Activated CD4-positive, alpha-beta T cell treated with anti-CD3 and anti-CD28 coated beads, Interleukin-2, amount 50 U/mL, for 48 hours (primary cell): ENCODE measurements at regions not wholly inside any gene's neighbourhood (a gene's known extent, or its start where the extent isn't known, plus 50 kb on each side); places are given as distances from the start of the nearest gene placed in this dataset.
A peak's percentile ranks its signal among the peaks of the same experiment; 100 is the strongest.
"Not testable (repeated sequence)": the region's sequence is repeated elsewhere in the genome, so short reads cannot be mapped to it uniquely, and the experiment has no call there.

Experiments used
- DNase-seq, 2 experiments: peaks; one replicate each; pipeline ENCODE4 v3.0.0-alpha.2; 2020

DNA sequence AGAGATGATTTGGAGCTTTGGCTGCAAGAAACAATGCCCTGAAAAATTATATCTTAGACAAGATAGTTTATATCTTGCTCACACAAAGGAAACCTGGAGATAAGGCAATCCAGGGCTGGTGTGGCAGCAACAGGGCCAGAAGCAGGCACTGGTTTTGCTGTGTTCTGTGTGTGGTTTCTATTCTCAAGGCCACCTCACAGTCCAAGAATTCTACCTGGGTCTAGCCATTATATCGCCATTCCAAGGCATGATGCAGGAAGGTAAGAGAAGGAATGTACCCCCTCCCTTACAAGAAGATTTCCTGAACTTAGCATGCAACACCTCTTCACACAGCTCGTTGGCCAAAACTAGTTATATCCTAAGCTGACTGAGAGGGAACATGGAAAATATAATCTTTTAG, 74.5 kb upstream of the MEGF10 start:
- no peak for DNase-seq

DNA sequence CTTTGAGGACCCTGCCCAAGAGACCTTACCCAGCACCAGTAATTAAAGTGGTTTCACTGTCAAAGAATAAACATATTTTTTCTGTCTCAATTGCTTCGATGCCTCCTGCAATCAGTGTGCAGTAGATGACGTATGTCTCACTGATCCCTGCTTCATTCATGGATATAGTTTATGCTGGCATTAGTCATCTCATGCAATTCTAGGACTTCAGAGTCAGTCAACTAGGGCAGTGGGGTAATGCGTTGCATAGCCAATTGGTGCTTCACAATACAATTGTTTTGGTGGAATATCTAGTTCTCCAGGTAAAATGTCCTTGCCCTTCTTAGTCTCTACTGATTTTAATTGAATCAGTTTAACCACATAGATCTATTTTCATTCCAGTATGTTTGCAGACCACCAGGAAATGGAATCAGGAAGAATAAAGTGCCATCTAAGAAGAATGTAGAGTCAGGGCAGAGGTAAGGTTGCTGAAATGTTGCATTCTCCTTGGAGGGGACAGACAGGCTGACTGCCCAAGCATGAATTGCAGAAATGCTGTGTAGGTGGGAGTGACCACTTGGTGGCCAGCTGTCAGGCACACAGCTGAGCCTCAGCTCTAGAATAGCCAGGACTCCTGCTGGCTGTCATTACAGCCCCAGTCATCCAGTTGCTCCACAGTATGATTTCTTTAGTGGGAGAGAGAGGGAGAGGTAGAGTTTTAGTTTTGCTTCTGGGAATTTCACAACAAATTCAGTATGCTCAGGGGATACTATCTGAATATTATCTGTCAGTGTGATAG, 73.5 kb upstream of the MEGF10 start:
- DNase-seq, result no peak

DNA sequence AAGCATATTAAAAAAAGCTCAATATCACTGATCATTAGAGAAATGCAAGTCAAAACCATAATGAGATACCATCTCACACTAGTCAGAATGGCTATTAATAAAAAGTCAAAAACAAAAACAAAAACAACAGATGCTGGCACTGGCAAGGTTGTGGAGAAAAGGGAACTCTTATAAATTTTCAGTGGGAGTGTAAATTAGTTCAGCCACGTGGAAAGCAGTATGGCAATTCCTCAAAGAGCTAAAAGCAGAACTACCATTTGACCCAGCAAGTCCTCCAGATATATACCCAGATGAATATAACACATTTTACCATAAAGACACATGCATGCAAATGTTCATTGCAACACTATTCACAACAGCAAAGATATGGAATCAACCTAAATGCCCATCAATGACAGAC, 68.7 kb upstream of the MEGF10 start:
- DNase-seq, result not testable (repeated sequence)

DNA sequence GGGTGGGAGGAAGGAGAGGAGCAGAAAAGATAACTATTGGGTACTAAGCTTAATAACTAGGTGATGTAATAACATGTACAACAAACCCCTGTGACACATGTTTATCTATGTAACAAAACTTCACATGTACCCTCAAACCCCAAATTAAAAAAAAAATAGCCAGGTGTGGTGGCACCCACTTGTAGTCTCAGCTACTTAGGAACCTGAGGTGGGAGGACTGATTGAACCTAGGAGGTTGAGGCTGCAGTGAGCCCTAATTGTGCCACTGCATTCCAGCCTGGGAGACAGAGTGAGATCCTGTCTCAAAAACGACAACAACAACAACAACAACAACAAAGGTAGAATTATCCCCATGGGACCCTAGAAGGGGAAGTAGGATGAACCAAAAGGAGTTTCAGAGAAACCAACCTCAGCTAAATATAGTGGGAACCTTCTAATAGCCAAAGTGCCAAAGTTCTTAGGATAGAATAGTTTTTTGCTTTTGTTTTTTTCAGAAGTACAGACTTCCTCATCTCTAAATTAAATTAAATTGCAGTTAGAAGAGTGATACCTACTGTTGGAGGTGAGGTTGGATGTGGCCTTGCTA, 67.9 kb upstream of the MEGF10 start:
- not testable (repeated sequence) for DNase-seq

DNA sequence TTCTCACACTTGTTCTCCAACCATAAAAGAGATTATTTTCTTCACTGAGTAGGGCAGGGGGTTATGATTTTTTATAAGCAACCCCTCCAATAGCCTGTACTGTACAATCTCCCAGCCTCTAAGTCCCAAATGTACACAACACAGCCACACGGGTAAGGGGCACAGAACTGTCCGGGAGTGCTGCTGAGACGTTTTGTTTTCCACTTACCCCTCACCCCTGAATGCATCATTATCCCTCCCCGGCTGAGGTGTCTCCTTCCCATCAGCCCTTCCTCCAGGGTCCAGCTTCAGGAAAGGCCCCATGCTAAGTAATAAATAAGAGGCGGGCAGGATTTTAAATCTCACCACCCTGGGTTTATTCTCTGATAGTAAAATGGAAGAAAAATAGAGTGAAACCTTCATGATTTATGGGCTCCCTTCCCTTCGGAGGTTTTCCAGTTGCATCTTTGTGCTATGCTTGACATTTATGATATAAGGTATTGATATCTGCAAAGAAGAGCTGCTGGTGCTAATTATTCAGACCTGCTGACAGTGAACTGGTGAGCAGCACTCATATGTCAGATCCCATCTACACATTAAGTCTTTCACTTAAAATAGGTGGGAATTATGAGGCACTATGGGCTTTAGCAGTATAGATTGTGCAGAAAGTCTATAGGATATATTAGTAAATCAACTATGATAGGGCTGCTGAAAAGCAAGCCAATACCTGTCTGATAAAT, 67.2 kb upstream of the MEGF10 start:
- DNase-seq, result no peak

DNA sequence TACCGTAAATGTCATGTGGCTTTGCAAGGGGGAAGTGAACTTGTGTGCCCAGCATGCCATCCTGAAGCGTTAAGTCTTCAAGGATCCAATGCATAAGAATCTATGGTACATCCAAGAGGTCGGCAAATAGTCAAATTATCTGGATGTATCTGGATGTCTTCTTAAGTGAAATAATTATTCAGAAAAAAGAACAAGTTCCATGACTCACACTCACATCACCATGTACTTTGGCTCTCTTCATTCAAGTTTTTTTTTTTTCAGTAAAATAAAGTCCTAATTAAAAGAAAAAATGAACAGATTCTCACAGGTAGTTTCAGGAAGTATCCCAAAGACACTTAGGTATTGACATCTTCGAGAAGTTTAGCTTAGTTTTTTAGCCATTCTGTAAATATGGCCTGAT, 62.7 kb upstream of the MEGF10 start:
- no peak for DNase-seq

DNA sequence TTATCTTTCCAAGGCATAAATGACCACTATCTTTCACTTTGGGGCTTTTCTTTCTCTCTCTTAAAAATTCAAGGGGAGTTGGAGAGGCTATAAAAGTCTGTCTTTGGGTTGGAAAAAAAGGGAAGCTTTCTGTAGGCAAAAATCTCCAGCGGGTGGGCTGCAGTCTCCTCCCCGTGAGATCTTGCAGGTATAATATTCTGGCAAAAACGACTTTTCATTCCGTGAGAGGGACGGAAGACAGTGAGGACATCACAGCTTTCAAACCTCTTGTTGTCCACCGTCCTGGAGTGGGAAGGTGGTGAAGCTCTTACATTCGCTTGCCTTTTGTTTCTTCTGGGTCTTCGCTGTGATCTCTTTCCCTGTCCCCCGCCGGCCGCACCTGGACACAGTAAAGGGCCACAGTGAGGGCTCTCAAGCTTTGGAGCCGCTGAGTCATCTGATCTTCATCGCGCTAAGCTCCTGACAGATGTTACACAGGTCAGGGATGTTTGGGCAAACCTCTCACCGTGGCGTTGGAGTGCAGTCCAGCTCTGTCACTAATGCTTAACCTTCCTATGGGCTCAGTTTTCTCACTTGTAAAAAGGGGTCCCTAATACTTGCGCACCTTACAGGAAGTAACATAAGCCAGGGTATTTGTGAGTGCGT, 61.9 kb upstream of the MEGF10 start:
- peak in 1 of 2 experiments; percentile 6 for DNase-seq

DNA sequence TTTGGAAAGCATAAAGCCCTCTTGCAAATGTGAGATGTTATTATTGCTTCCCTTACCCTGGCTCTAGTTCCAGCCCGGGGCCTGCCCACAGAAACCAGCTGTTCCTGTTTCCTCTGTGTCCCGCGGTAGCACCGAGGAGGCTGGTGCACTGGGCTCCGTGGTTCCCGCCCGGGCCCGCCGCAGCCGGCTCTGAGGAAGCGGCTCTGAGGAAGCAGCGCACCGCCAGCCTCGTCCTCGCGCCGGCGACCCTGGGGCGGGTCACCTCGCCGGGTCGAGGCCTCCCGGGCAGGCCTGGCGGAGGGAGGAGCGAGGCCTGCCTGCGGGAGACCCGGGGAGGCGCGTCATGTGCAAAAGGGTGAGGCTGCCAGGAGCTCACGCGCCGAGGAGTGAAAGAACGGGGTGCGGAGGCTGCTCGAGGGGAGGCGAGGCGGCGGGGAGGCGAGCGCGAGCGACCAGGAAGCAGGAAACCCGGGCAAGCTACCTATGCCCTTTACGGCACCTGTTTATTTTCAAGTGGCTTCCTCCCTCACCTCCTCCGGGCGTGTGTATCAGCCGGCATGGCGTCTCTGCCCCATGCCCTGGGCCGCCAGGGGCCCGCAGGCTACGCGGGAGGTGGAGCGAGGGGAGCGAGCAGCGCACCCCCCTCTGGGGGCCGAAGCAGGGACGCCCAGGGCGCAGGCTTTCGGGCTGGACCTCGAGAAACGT, 61.3 kb upstream of the MEGF10 start:
- DNase-seq, result peak; percentile 49 to 52

DNA sequence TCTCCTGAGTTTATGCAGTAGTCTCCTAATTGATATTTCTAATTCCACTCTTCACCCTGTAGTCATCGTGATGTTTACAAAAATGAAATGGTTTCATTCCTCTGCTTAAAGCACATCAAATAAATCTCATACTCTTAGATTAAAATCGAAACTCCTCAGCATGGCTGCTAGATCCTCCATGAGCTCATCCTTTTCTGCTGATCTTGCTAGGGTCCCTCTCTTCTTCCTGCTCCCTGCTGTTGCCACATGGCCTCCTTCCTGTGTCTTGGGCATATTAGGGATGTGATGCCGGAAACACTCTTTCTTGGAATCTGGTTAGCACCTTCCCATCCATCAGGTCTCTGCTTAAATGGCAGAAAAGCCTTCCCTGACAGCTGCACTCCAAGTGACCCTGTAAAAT, 59.5 kb upstream of the MEGF10 start:
- DNase-seq, result no peak

DNA sequence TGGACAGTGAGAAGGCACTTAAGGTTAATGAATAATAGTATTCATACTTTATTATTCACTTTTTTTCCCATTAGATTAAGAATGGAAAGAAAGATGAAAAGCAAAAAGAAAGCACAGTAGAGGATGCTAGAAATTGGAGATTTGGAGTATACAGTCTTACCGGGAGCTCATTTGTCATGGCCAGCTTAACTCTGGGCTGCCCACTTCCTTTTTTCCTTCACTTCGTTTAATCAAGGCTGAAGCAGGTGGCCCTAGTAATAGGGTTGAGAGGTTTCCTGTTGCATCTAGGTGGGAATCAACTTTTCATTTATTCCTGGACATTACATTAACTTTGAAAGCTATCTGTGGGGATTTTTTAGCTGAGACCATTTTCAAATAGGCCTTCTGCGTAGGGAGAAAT, 57.0 kb upstream of the MEGF10 start:
- DNase-seq, result no peak

DNA sequence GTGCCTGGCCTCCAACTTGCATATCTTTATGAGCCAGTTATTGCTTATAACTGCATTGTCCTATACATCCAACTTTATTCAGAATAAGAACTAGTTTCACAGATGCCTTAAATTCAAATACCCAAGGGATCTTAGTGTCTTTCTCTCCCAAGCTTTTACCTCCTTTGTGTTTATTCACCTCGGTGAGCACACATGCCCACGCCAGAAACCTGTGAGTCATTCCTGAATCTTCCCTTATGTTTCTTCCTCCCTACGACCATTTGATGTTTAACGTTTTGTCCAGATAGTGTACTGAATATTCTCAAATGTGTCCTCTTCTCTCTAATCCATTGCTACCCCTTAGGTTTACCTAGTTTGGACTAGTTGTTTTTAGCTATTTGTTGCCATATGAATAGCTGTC, 55.5 kb upstream of the MEGF10 start:
- DNase-seq, result no peak

DNA sequence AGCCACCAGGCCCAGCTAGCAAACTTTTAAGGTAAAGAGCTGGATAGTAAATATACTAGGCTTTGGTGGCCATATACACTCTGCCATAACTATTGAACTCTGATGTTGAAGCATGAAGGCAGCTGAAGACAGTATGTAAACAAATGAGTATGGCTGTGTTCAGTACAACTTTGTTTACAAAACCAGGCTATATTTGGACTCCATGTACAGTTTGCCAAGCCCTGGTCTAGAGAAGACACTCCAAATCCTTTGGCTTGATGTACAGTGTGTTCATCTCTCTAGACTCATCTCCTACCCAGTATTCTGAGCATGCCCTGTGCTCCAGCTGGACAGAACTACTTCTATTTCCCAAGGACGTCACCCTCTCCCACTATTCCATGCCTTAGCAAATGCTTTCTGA, 54.3 kb upstream of the MEGF10 start:
- DNase-seq, result no peak
